RPMI8226 (cell line): ENCODE measurements at regions not wholly inside any gene's neighbourhood (a gene's known extent, or its start where the extent isn't known, plus 50 kb on each side); places are given as distances from the start of the nearest gene placed in this dataset.
"Not testable (repeated sequence)": the region's sequence is repeated elsewhere in the genome, so short reads cannot be mapped to it uniquely, and the experiment has no call there.

Experiments
- DNase-seq: peaks from one replicate; pipeline ENCODE4 v3.0.0-alpha.2; 2015

- DNase-seq: no peak
Measured at GRCh38 chr14:30387871-30388270, 171.1 kb upstream of the G2E3 start.

GRCh38 chr14:30389134-30389876, 169.7 kb upstream of the G2E3 start:
- DNase-seq: peak; percentile 7

DNA sequence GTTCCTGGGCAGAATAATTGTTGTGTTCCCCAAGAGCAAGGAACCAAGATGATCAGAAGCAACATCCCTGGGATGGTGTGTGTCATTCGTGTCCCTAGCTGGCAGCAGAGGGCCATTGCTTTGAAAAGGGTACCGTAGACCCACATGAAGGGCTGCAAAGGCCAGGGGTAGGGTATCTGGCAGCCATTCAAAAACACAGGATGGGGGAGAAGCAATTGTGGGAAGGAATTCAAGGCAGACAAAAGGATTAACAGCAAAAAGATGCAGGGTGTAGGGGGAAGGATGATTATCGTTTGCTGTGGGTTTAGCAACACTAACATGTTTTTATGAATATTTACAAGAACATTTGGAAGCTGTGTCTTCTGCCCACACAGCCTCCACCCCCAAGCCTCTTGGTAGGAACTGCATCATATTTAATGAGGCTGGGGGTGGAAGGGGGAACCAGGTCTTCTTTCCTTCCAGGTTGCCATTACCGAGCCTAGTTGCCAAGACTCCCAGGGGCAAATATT, 169.0 kb upstream of the G2E3 start:
- DNase-seq: no peak

- DNase-seq: no peak
Measured at GRCh38 chr14:30395065-30395464, 163.9 kb upstream of the G2E3 start.

DNA sequence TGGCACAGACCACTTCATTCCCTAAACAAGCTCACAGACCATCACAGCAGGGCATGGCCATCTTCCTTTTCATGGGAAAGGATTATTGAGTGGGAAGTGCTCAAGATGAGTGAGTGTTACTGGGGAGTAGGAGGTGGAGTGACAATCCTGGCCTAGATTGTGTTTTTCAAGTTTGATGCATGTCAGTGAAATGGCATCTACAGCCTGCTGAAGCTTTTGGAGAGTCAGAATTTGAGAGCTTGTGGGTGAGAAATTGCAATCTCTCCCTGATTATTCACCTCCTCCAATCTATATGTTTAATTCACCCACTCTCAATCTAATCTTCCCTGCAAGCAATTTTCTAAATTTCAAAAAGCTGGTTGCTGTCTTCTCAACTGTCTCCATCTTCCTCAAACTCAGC, 156.1 kb upstream of the G2E3 start:
- no peak for DNase-seq

DNA sequence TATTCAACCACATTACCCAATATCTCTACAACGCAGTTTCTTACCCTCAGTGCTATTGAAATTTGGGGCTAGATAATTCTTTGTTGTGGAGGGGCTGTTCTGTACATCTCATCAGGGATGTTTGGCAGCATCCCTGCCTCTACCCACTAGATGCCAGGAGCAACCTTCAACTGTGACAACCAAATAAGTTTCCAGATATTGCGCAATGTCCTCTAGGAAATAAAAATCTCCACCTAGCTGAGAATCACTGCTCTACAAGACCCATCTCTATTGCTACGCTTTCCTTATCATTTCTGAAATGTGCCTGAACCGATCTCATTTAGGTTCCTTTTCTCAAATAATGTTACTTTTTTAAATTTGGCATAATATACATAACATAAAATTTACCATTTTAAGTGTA, 155.2 kb upstream of the G2E3 start:
- no peak for DNase-seq

GRCh38 chr14:30409508-30410015, 149.4 kb upstream of the G2E3 start:
- not testable (repeated sequence) for DNase-seq

DNA sequence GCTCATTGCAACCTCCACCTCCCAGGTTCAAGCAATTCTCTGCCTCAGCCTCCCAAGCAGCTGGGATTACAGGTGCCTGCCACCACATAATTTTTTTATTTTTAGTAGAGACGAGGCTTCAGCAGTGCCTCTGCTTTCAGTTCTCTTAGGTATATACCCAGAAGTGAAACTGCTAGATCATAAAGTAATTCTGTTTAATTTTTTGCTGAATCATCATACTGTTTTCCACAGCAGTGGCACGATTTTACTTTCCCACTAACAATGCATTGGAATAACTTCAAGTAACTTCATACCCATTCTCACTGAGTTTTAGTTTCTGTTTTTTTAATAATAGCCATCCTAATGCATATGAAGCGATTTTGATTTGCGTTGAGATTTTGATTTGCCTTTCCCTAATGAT, 148.0 kb upstream of the G2E3 start:
- no peak for DNase-seq

DNA sequence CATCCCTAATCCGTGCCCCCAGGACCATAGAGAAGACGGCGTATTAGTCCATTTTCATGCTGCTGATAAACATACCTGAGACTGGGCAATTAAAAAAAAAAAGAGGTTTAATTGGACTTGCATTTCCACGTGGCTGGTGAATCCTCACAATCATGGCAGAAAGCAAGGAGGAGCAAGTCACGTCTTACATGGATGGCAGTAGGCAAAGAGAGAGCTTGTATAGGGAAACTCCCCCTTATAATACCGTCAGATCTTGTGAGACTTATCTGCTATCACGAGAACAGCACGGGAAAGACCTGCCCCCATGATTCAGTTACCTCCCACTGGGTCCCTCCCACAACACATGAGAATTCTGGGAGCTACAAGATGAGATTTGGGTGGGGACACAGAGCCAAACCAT, 145.8 kb upstream of the G2E3 start:
- DNase-seq: not testable (repeated sequence)

GRCh38 chr14:30417121-30417520, 141.8 kb upstream of the G2E3 start:
- DNase-seq: no peak

DNA sequence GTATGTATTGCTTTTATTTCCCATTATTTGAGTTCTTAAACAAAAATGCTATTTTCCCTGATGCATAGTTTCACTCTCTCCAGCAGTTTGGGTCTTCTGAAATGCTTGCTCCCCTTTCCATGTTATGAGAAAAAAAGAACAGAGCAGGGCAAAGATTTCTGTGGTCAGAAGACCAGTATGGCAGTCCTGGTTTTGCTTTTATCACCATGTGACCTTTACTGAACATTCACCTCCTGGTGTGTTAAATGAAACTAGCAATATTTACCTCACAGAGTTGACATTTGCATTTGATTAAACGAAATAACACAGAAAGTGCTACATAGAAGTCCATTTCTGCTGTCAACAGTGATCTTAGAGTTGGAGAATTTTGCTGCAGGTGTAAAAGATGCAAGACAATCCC, 141.0 kb upstream of the G2E3 start:
- no peak for DNase-seq

DNA sequence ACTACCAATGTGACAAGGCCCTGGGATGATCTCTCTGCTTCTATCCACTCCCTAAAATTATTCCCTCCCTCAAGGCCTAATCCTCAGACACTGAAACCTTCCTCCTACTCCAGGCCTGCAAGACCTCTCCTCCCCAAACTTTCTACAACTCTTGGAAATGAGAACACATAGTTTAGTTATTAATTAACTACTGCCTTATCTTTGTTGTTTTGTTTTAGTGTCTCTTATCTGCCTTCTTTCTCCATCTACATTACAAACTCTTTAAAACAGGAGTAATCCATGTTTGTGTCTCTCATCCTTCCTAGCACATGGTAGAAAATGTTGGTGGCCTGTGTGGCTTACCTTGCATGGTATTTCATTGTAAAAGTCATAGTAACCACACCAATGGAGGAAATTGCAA, 139.9 kb upstream of the G2E3 start:
- DNase-seq: no peak

DNA sequence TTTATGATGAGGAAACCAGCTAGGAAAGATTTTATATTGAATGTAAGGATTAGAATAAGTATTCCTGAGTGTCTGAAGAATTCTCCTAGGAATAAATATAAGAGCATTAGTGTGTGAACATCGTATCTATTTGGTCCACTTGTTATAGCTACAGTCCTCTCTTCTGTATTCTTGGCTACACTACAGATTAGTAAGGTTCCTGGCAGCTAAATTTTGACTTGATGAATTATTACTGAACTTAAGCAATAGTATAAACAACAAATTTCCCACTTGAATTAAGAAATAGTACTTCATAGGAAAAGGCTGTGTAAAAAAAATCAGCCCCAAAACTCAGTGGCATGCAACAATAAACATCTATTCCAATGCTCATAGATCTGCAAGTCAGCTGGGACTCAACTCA, 138.4 kb upstream of the G2E3 start:
- DNase-seq: no peak

GRCh38 chr14:30426463-30426862, 132.5 kb upstream of the G2E3 start:
- no peak for DNase-seq

DNA sequence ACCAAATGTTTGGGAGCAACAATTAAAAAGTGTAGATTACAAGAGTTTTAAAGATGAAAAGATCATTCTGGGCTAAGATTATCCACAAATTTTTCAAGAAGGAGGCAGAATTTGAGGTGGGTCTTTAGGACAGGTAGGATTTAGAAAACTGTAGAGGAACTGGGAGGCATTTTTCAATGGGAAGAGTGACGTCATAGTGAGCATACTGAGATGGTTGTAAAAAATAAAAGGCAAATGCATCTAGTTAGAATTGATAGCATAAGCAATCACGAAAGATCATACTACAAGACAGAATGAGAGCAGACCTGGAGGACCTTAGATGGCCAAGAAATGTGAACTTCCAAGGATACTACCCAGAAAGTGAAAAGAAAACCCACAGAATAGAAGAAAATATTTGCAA, 131.6 kb upstream of the G2E3 start:
- no peak for DNase-seq

- no peak for DNase-seq
Measured at GRCh38 chr14:30427846-30428245, 131.1 kb upstream of the G2E3 start.

DNA sequence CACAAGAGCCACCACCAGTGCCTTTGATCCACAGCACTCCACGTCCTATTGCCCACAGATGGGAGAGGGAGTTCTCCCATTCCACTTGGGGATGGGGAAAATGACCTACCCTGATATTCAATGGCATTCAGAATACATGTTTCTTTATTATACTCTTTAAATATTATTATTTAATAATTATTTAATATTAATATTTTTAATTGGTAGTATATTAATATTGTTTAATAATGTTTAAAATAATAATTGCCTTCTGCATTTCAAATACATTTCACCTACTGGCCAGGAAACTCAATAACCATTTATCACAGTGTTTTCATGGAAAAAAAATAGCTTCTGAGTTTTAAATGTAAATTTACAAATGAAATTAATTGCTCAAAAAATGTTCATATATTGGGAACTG, 127.4 kb upstream of the G2E3 start:
- DNase-seq: no peak

DNA sequence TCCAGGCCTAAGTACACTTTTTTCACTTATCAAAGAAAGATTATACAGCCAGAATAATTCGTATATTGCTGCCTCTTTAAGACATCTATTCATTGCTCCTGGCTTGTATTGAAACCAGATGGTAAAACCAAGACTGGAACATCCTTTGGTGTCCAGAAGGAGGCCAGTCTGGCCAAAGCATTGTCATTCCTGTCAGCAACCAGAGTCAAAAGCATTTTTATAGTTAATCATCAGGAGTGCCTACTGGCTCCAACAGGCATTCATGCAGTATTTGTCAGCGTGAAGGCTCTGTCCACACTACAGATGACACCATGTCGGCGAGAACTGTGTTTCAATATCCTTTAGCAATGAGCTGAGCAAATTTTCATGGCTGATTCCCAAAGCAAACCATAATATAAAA, 118.0 kb upstream of the G2E3 start:
- no peak for DNase-seq

DNA sequence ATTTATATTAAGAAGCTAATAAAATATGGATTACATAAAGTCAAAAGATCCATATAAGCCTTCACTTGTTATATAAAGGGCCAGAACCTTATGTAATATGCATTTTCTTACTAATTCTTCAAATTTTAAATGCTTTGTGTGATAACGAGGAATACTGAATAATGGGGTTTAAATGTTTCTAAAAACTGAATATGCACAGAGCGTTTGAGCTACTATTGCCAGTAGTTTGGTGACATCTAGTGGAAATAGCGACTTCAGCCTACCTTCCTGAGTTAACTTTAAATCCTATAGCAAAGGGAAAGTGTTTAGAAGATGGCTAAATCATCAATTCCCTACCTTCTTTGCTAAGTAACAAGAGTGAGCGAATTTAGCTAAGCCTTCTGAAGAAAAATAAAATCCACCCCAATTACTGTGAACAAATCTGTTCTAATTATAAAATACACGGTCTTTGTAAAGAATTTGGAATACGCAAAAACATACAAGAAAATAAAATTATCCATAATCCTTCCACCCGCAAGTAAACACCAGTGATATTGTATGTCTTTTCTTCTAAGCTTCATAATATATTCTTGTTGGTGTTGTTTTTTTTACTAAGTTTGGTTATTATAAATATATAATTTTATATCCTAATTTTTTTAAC, 115.5 kb upstream of the G2E3 start:
- DNase-seq: peak; percentile 22

GRCh38 chr14:30444451-30444850, 114.5 kb upstream of the G2E3 start:
- DNase-seq: no peak

GRCh38 chr14:30445011-30445793, 113.8 kb upstream of the G2E3 start:
- DNase-seq: no peak

- no peak for DNase-seq
Measured at GRCh38 chr14:30445852-30446251, 113.1 kb upstream of the G2E3 start.
